HCT116 (cell line): ENCODE measurements at regions not wholly inside any gene's neighbourhood (a gene's known extent, or its start where the extent isn't known, plus 50 kb on each side); places are given as distances from the start of the nearest gene placed in this dataset.

Experiments
- ATAC-seq: fragments of 200-7000 bp; cut with Tn5 transposase; 2 replicates; pipeline ENCODE4 v1.9.1; 2020; ENCODE audit warnings: mild to moderate bottlenecking, moderate library complexity
- BruUV-seq: library from RNA; stranded (reverse); fragments of 400-500 nt; replicated peaks from 2 replicates; lab custom pipeline; 2021; lab: Mats Ljungman, UMichigan
- CTCF ChIA-PET: fragments of 300-600 bp; sonication (Branson Sonifier 250); formaldehyde crosslinking; loops from one replicate; lab custom pipeline; 2021; ENCODE audit warnings: antibody characterized with exemption; lab: Charles Lee
- POLR2A ChIA-PET: fragments of 300-600, 350-600 bp; sonication (Branson Sonifier 250); formaldehyde crosslinking; loops from one replicate; lab custom pipeline; 2021; ENCODE audit warnings: antibody characterized with exemption; lab: Charles Lee
- RAD21 ChIA-PET, 2 experiments: fragments of 300-600 bp; sonication (Branson Sonifier 250); formaldehyde crosslinking; loops; one replicate each; lab custom pipeline; 2023; ENCODE audit warnings: low total read pairs in 2 of 2; ENCODE audit not compliant: uncharacterized antibody in 2 of 2, unreplicated experiment in 2 of 2, low non-redundant PET in 1 of 2; lab: Charles Lee
- DNase-seq: peaks from one replicate; pipeline ENCODE4 v3.0.0-alpha.2; 2010; ENCODE audit warnings: low read depth, low spot score
- H2AFZ ChIP-seq: fragments of 200-600 bp; shearing (Covaris generic), sonication (generic); 2 replicates; pipeline ENCODE4 v1.6.1; 2017; ENCODE audit warnings: low read depth, mixed run types, mixed read lengths, antibody characterized with exemption, low read length; ENCODE audit not compliant: poor library complexity, severe bottlenecking
- H3K27ac ChIP-seq: 2 replicates; pipeline ENCODE4 v1.5.1; 2012; ENCODE audit warnings: low read depth, low read length
- H3K27me3 ChIP-seq: fragments of 200-600 bp; sonication (generic); 2 replicates; pipeline ENCODE4 v1.6.1; 2016; ENCODE audit warnings: mixed run types, low read length, mixed read lengths; ENCODE audit not compliant: insufficient read depth
- H3K36me3 ChIP-seq, 2 experiments: fragments of 200-500 bp in 1 of 2; fragments of 200-600 bp in 1 of 2; sonication (Bioruptor generic) in 1 of 2; sonication (generic) in 1 of 2; 2 replicates each; pipeline versions ENCODE4 v1.5.1 to v1.6.1; 2014 to 2016; ENCODE audit warnings: low read length in 2 of 2, inconsistent platforms in 1 of 2, mixed read lengths in 1 of 2, mixed run types in 1 of 2; ENCODE audit not compliant: insufficient read depth in 2 of 2, control insufficient read depth in 1 of 2
- H3K4me1 ChIP-seq, 2 experiments: fragments of 200-600 bp in 1 of 2; sonication (generic) in 1 of 2; 2 replicates each; pipeline versions ENCODE4 v1.5.1 to v1.6.1; 2012 to 2017; ENCODE audit warnings: low read length in 2 of 2, inconsistent platforms in 1 of 2, mild to moderate bottlenecking in 1 of 2, mixed read lengths in 1 of 2, mixed run types in 1 of 2, moderate library complexity in 1 of 2; ENCODE audit not compliant: insufficient read depth in 2 of 2, control insufficient read depth in 1 of 2
- H3K4me2 ChIP-seq: fragments of 200-600 bp; sonication (generic); 2 replicates; pipeline ENCODE4 v1.6.1; 2017; ENCODE audit warnings: mixed run types, low read length, mixed read lengths
- H3K4me3 ChIP-seq, 2 experiments: fragments of 200-600 bp in 1 of 2; sonication (generic) in 1 of 2; replicated peaks in 1 of 2; 2 replicates each; pipeline ENCODE4 v1.5.1; 2011 to 2016; ENCODE audit warnings: low read length in 2 of 2, control low read depth in 1 of 2, low read depth in 1 of 2, mild to moderate bottlenecking in 1 of 2, mixed read lengths in 1 of 2, mixed run types in 1 of 2
- H3K79me2 ChIP-seq: fragments of 200-600 bp; sonication (generic); 2 replicates; pipeline ENCODE4 v1.6.1; 2017; ENCODE audit warnings: mild to moderate bottlenecking, mixed run types, low read length, moderate library complexity, mixed read lengths; ENCODE audit not compliant: insufficient read depth
- H3K9ac ChIP-seq: fragments of 200-600 bp; sonication (generic); 2 replicates; pipeline ENCODE4 v1.6.1; 2016; ENCODE audit warnings: low read length, mixed read lengths
- H3K9me2 ChIP-seq: fragments of 200-600 bp; sonication (generic), shearing (Covaris generic); 2 replicates; pipeline ENCODE4 v1.6.1; 2017; ENCODE audit warnings: mixed run types, mild to moderate bottlenecking, moderate library complexity; ENCODE audit not compliant: insufficient read depth
- H3K9me3 ChIP-seq, 2 experiments: fragments of 200-500 bp in 1 of 2; fragments of 200-600 bp in 1 of 2; sonication (Bioruptor generic) in 1 of 2; sonication (generic) in 1 of 2; 2 replicates each; pipeline ENCODE4 v1.6.1; 2014 to 2017; ENCODE audit warnings: low read length in 2 of 2, mixed read lengths in 2 of 2, inconsistent platforms in 1 of 2, low read depth in 1 of 2, mild to moderate bottlenecking in 1 of 2, mixed run types in 1 of 2, moderate library complexity in 1 of 2; ENCODE audit not compliant: control insufficient read depth in 1 of 2, insufficient read depth in 1 of 2
- H4K20me1 ChIP-seq: fragments of 200-600 bp; sonication (generic), shearing (Covaris generic); 2 replicates; pipeline ENCODE4 v1.6.1; 2017; ENCODE audit warnings: mixed run types, mild to moderate bottlenecking, moderate library complexity; ENCODE audit not compliant: insufficient read depth
- CTCF ChIP-seq, 3 experiments: fragments of 200-600 bp in 1 of 3; sonication (generic) in 1 of 3; IDR thresholded peaks in 2 of 3; conservative IDR thresholded peaks in 1 of 3; 2 replicates each; pipeline ENCODE4 v1.5.1; 2012 to 2017; ENCODE audit warnings: low read depth in 2 of 3, low read length in 2 of 3, antibody characterized with exemption in 1 of 3, borderline replicate concordance in 1 of 3, control low read depth in 1 of 3, mild to moderate bottlenecking in 1 of 3, mixed read lengths in 1 of 3, mixed run types in 1 of 3, moderate library complexity in 1 of 3; ENCODE audit not compliant: insufficient read depth in 1 of 3
- EGR1 ChIP-seq: IDR thresholded peaks from 2 replicates; pipeline ENCODE4 v1.6.1; 2012; ENCODE audit warnings: low read depth
- MAX ChIP-seq: IDR thresholded peaks from 2 replicates; pipeline ENCODE4 v1.6.1; 2012
- RAD21 ChIP-seq: IDR thresholded peaks from 2 replicates; pipeline ENCODE4 v1.6.1; 2012; ENCODE audit warnings: low read depth, mild to moderate bottlenecking
- intact Hi-C: fragments of 100-400 bp; cut with micrococcal nuclease; formaldehyde crosslinking; loops from 2 replicates; pipeline ENCODE4 v1.10.0; 2022

GRCh38 chr9:85258823-85259370, 482.9 kb downstream of the AGTPBP1 start:
- POLR2A ChIA-PET: interaction anchor here (1.5 kb wide), 1 partner anchor 561 kb away, joined by 3 read pairs; no protein-coding TSS in a partner anchor
- peaks cover 0 to 11% of the 10 kb centered on the region in 2 experiments; a peak in 1 of 4 replicates for H3K4me1 ChIP-seq
- no peaks in the 10 kb centered on the region for H3K36me3 ChIP-seq
- no peaks in the 10 kb centered on the region for H3K79me2 ChIP-seq
- H2AFZ ChIP-seq: peak overlapping the region; percentile 75
- H3K27me3 ChIP-seq: 0 out of 2 replicates have a peak, but pooled peaks cover 6% of the 10 kb centered on the region
- RAD21 ChIA-PET: interaction anchor here in 1 of 2 experiments (0.8 to 1.1 kb wide), 2 partner anchors 562 to 862 kb away, joined by 3 to 7 read pairs; no protein-coding TSS in a partner anchor
- H3K27ac ChIP-seq: no peak overlapping the region
- intact Hi-C loops: loop anchor here (1.0 to 10.0 kb wide), 5 partner anchors 144 to 862 kb away; no protein-coding TSS in a partner anchor
- H4K20me1 ChIP-seq: no peaks in the 10 kb centered on the region
- H3K9me3 ChIP-seq: no peaks in the 10 kb centered on the region
- no peak overlapping the region for H3K9ac ChIP-seq
- TF ChIP-seq EGR1 (no peak), RAD21 (peak; percentile 90), CTCF (IDR thresholded peaks at IDR 0.05 in 2 of 3, conservative IDR thresholded peaks at IDR 0.05 in 1 of 3; ENCODE audit: borderline replicate concordance in 1 of 3, insufficient read depth in 1 of 3, low read depth in 2 of 3, low read length in 2 of 3) (peak; percentile 64 to 83 (median 82); a peak in 5 of 6 replicates), MAX (no peak)
- peak; percentile 63 for DNase-seq
- peak; percentile 100 for ATAC-seq
- CTCF ChIA-PET: interaction anchor here (0.9 to 2.3 kb wide), 12 partner anchors 15 to 862 kb away, joined by 3 to 19 read pairs (median 5); no protein-coding TSS in a partner anchor
- H3K9me2 ChIP-seq: no peaks in the 10 kb centered on the region
- BruUV-seq: no TSS peak
- H3K4me3 ChIP-seq: no peak overlapping the region
- peak overlapping the region; percentile 59 for H3K4me2 ChIP-seq
